HUES64 (cell line): ENCODE measurements at regions not wholly inside any gene's neighbourhood (a gene's known extent, or its start where the extent isn't known, plus 50 kb on each side); places are given as distances from the start of the nearest gene placed in this dataset.
"Not testable (repeated sequence)": the region's sequence is repeated elsewhere in the genome, so short reads cannot be mapped to it uniquely, and the experiment has no call there.

Experiments used
- H3K27ac ChIP-seq: 2 replicates; pipeline ENCODE4 v1.7.0; 2013; ENCODE audit warnings: low read depth, low read length, inconsistent platforms
- H3K27me3 ChIP-seq: 2 replicates; pipeline ENCODE4 v1.6.1; 2013; ENCODE audit warnings: mild to moderate bottlenecking, low read length; ENCODE audit not compliant: insufficient read depth
- H3K36me3 ChIP-seq: 2 replicates; pipeline ENCODE4 v1.6.1; 2013; ENCODE audit warnings: mild to moderate bottlenecking, low read length; ENCODE audit not compliant: insufficient read depth
- H3K4me1 ChIP-seq: 2 replicates; pipeline ENCODE4 v1.6.1; 2013; ENCODE audit warnings: mild to moderate bottlenecking, low read length, moderate library complexity; ENCODE audit not compliant: insufficient read depth
- H3K4me3 ChIP-seq: 2 replicates; pipeline ENCODE4 v1.5.1; 2013; ENCODE audit warnings: mild to moderate bottlenecking, low read length, moderate library complexity
- H3K9ac ChIP-seq: 2 replicates; pipeline ENCODE4 v1.6.1; 2013; ENCODE audit warnings: mild to moderate bottlenecking, low read depth, low read length
- H3K9me3 ChIP-seq: 2 replicates; pipeline ENCODE4 v1.6.1; 2013; ENCODE audit warnings: low read depth, low read length; ENCODE audit not compliant: insufficient read depth
- WGBS: fragments of 150-250, 120-280 bp; methylation state at CpG from one replicate; pipeline ENCODE4 v1.1.7; 2013; ENCODE audit warnings: missing lambda C conversion rate; 5-methylcytosine and 5-hydroxymethylcytosine counted together

GRCh38 chr2:17228461-17228860, 289.8 kb downstream of the RAD51AP2 start:
- 86% methylated on average over 6 of the region's 6 CpGs for WGBS
- 0 out of 2 replicates have a peak, but pooled peaks cover 4% of the 10 kb centered on the region for H3K4me1 ChIP-seq

GRCh38 chr2:17227856-17228255, 290.4 kb downstream of the RAD51AP2 start:
- H3K9me3 ChIP-seq = no peaks in the 10 kb centered on the region
- H3K4me3 ChIP-seq = no peak overlapping the region
- no peaks in the 10 kb centered on the region for H3K27me3 ChIP-seq
- no peaks in the 10 kb centered on the region for H3K36me3 ChIP-seq
- no peak overlapping the region for H3K27ac ChIP-seq
- 0 out of 2 replicates have a peak, but pooled peaks cover 4% of the 10 kb centered on the region for H3K4me1 ChIP-seq
- H3K9ac ChIP-seq = no peak overlapping the region
- 98% methylated on average over 4 of the region's 5 CpGs for WGBS

More at GRCh38 chr2:17228461-17228860, 289.8 kb downstream of the RAD51AP2 start:
- H3K27me3 ChIP-seq = no peaks in the 10 kb centered on the region
- H3K9ac ChIP-seq = no peak overlapping the region
- no peak overlapping the region for H3K4me3 ChIP-seq
- no peaks in the 10 kb centered on the region for H3K9me3 ChIP-seq
- H3K27ac ChIP-seq = no peak overlapping the region
- H3K36me3 ChIP-seq = no peaks in the 10 kb centered on the region

DNA sequence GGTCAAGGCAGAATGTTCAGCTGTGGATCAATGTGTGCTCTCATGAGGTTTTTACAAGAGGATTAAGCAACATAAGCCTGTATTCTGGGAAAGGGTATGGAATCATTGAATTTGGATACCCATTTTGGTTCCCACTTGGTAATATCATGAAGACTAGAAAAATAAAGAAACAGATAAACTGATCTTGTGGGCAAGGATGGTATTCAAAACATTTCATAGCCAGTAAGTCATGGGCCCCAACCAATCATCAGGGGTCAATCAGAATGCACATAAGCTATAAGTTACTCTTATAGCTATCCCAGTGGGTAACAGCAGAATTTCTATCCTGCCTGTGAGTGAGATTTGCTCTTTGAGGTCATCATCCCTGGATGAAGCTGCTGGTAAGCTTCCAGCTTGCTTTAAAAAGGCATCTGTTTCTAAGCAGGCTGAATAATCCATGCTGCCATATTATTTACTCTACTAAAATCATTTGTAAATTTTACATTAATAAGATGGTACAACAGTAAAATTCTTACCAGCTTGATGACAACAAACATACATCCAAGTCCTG, 291.2 kb downstream of the RAD51AP2 start:
- H3K9me3 ChIP-seq = no peaks in the 10 kb centered on the region
- no peak overlapping the region for H3K9ac ChIP-seq
- H3K27ac ChIP-seq = no peak overlapping the region
- no peaks in the 10 kb centered on the region for H3K36me3 ChIP-seq
- H3K4me3 ChIP-seq = no peak overlapping the region
- H3K27me3 ChIP-seq = no peaks in the 10 kb centered on the region
- H3K4me1 ChIP-seq = 0 out of 2 replicates have a peak, but pooled peaks cover 4% of the 10 kb centered on the region

DNA sequence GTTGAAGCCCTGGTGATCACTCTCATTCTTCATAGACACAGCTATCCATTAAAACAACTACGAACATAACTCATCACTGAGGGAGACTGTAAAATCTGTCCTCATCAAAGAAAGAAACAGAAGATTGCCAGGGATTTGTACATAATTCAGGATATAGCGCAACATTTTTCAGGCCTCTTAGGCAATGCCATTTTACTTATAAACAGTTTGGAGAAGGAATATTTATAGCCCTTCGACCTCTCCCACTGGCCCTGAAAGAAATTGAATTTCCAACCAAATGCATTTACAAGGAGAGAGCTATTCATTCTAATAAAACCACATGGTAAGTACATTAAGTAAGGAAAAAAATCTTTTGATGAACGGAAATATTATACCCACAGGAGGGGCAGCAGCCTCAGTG, 295.0 kb downstream of the RAD51AP2 start:
- 100% methylated on average over 3 of the region's 4 CpGs for WGBS
- Histone ChIP-seq H3K4me3 (no peak overlapping the region), H3K27ac (no peak overlapping the region), H3K9me3 (no peaks in the 10 kb centered on the region), H3K36me3 (no peaks in the 10 kb centered on the region), H3K9ac (no peak overlapping the region), H3K27me3 (no peaks in the 10 kb centered on the region), H3K4me1 (0 out of 2 replicates have a peak, but pooled peaks cover 4% of the 10 kb centered on the region)

DNA sequence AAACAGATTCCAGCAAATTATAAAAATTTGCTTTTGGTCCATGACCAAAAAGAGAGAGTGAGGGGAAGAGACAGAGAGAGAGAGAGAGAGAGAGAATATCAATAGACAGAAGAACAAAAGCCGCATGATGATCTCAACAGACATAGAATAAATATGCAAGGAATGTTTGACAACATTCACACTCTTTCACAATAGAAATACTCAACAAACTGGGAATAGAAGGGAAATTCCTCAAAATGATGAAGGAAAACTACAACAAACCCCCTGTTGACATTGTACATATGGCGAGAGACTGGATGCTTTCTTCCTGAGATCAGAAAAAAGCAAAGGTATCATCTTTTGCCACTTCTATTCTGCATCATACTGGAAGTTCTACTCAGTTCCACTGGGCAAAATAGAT, 309.7 kb downstream of the RAD51AP2 start:
- H3K9me3 ChIP-seq = no peaks in the 10 kb centered on the region
- no peaks in the 10 kb centered on the region for H3K27me3 ChIP-seq
- H3K9ac ChIP-seq = no peak overlapping the region
- H3K27ac ChIP-seq = no peak overlapping the region
- H3K36me3 ChIP-seq = no peaks in the 10 kb centered on the region
- no peaks in the 10 kb centered on the region for H3K4me1 ChIP-seq
- 77% methylated on average over 2 of the region's 2 CpGs for WGBS
- H3K4me3 ChIP-seq = no peak overlapping the region

GRCh38 chr2:17206771-17207170, 311.5 kb downstream of the RAD51AP2 start:
- Histone ChIP-seq H3K9me3 (no peaks in the 10 kb centered on the region), H3K4me3 (no peak overlapping the region), H3K27me3 (no peaks in the 10 kb centered on the region), H3K36me3 (no peaks in the 10 kb centered on the region), H3K27ac (no peak overlapping the region), H3K9ac (no peak overlapping the region), H3K4me1 (no peaks in the 10 kb centered on the region)

DNA sequence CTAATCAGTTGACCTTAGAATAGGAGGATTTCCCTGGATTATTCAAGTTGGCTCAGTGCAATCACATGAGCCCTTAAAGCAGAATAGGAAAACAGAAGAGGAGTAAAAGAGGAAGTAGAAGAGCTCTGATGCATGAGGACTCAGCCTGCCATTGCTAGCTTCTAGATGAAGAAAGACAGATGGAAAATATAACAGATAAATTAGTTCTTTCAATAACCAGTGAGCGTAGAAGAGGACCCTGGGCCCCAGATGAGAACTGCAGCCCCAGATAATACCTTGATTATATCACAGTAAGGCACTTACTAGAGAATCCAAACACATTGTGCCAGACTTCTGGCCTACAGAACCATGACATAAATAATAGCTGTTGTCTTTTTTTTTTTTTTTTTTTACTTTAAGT, 314.0 kb downstream of the RAD51AP2 start:
- H3K27me3 ChIP-seq, H3K36me3 ChIP-seq, H3K4me1 ChIP-seq, H3K9me3 ChIP-seq, H3K27ac ChIP-seq, H3K4me3 ChIP-seq, H3K9ac ChIP-seq: not testable (repeated sequence)
- 93% methylated on average over 1 of the region's 1 CpG for WGBS

GRCh38 chr2:17202628-17203027, 315.6 kb downstream of the RAD51AP2 start:
- H3K9me3 ChIP-seq, H3K4me3 ChIP-seq, H3K9ac ChIP-seq, H3K36me3 ChIP-seq, H3K27ac ChIP-seq, H3K4me1 ChIP-seq, H3K27me3 ChIP-seq: not testable (repeated sequence)
- 89% methylated on average over 4 of the region's 4 CpGs for WGBS

DNA sequence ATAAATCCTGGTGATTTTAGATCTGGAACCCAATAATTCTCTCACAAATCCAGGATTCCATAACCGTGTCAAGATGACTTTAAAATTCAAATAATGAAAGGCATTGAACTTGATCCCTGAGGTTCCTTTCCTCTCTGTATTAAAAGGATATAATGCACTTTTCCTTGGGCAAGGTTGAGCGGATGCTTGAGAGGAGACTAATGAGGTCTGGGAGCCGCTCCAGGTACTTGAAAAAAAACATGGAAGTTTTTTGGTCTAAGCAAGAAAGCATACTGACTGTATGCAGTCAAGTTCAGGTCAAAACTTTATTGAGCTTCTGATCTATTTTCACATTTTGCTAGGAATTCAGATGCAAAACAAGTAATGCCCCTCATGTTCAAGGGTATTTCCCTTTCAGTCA, 318.5 kb downstream of the RAD51AP2 start:
- no peaks in the 10 kb centered on the region for H3K9me3 ChIP-seq
- H3K4me1 ChIP-seq = no peaks in the 10 kb centered on the region
- H3K4me3 ChIP-seq = no peak overlapping the region
- H3K36me3 ChIP-seq = no peaks in the 10 kb centered on the region
- H3K27me3 ChIP-seq = no peaks in the 10 kb centered on the region
- WGBS = 88% methylated on average over 3 of the region's 3 CpGs
- H3K27ac ChIP-seq = no peak overlapping the region
- no peak overlapping the region for H3K9ac ChIP-seq

DNA sequence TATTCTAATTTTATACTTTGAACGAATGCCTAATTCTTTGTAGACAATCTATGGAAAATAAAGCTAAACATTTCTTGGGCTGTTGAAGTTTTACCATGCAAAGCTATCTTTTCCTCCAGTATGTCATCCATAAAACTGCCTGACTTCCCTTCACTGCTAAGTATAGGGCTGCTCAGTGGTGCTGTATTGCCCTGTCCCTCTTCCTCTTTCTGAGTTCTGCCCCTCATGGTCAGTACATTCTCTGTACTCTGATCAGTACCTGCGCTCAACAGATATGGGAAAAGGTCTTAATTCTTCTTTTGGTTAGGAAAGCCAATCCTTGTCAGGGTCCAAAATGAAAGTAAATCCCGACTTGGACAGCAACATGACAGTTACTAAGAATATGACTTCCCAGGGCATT, 321.9 kb downstream of the RAD51AP2 start:
- Histone ChIP-seq H3K27me3 (no peaks in the 10 kb centered on the region), H3K9me3 (no peaks in the 10 kb centered on the region), H3K9ac (no peak overlapping the region), H3K4me1 (no peaks in the 10 kb centered on the region), H3K4me3 (no peak overlapping the region), H3K27ac (no peak overlapping the region), H3K36me3 (no peaks in the 10 kb centered on the region)
- WGBS = 95% methylated on average over 2 of the region's 3 CpGs

- H3K9ac ChIP-seq = no peak overlapping the region
- H3K27me3 ChIP-seq = no peaks in the 10 kb centered on the region
- no peaks in the 10 kb centered on the region for H3K36me3 ChIP-seq
- H3K4me3 ChIP-seq = no peak overlapping the region
- H3K4me1 ChIP-seq = no peaks in the 10 kb centered on the region
- no peak overlapping the region for H3K27ac ChIP-seq
- no peaks in the 10 kb centered on the region for H3K9me3 ChIP-seq
- WGBS = 87% methylated on average over 5 of the region's 5 CpGs
Measured at GRCh38 chr2:17195016-17195415, 323.2 kb downstream of the RAD51AP2 start.

DNA sequence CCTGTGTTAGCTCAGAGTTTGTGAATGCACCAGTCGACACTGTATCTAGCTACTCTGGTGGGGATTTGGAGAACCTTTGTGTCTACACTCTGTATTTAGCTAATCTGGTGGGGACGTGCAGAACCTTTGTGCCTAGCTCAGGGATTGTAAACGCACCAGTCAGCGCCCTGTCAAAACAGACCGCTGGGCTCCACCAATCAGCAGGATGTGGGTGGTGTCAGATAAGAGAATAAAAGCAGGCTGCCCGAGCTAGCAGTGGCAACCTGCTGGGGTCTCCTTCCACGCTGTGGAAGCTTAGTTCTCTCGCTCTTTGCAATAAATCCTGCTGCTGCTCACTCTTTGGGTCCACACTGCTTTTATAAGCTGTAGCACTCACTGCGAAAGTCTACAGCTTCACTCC, 324.2 kb downstream of the RAD51AP2 start:
- H3K27me3 ChIP-seq = no peaks in the 10 kb centered on the region
- no peak overlapping the region for H3K27ac ChIP-seq
- no peaks in the 10 kb centered on the region for H3K9me3 ChIP-seq
- H3K4me1 ChIP-seq = no peaks in the 10 kb centered on the region
- WGBS = 91% methylated on average over 9 of the region's 9 CpGs
- H3K36me3 ChIP-seq = no peaks in the 10 kb centered on the region
- no peak overlapping the region for H3K4me3 ChIP-seq
- H3K9ac ChIP-seq = no peak overlapping the region
